T-cell (primary cell): ENCODE measurements at regions not wholly inside any gene's neighbourhood (a gene's known extent, or its start where the extent isn't known, plus 50 kb on each side); places are given as distances from the start of the nearest gene placed in this dataset.

Experiments
- ATAC-seq, 4 experiments: fragments of 200-7000 bp in 3 of 4; fragments of 150-1000 bp in 1 of 4; cut with Tn5 transposase; replicated peaks in 1 of 4; 1 replicate in 3 of 4; 2 replicates in 1 of 4; pipeline ENCODE4 v1.10.0; 2021; ENCODE audit warnings: moderate library complexity in 3 of 4, mild to moderate bottlenecking in 2 of 4, moderate number of reproducible peaks in 1 of 4
- CTCF ChIA-PET, 2 donors: fragments of 300-600 bp; sonication (Branson Sonifier 250); formaldehyde crosslinking; loops; one replicate each; lab custom pipeline; 2022; ENCODE audit warnings: antibody characterized with exemption in 2 of 2; lab: Charles Lee
- POLR2A ChIA-PET, 2 donors: fragments of 300-600 bp; sonication (Branson Sonifier 250); formaldehyde crosslinking; loops; one replicate each; lab custom pipeline; 2022; ENCODE audit warnings: antibody characterized with exemption in 2 of 2; lab: Charles Lee
- DNase-seq, 35 experiments: peaks; one replicate each; pipeline versions ENCODE4 v3.0.0 to v3.0.0-alpha.2; 2013 to 2023
- H3K27ac ChIP-seq: one replicate; pipeline ENCODE4 v1.5.1; 2013; ENCODE audit warnings: low read length
- H3K27me3 ChIP-seq, 2 experiments: replicated peaks in 1 of 2; 1 replicate in 1 of 2; 2 replicates in 1 of 2; pipeline versions ENCODE4 v1.6.1 to v1.7.0; 2013; ENCODE audit warnings: low read length in 1 of 2, mixed read lengths in 1 of 2; ENCODE audit not compliant: control insufficient read depth in 2 of 2, insufficient read depth in 2 of 2; ENCODE audit errors: extremely low read depth in 1 of 2
- H3K36me3 ChIP-seq, 2 donors: 1 replicate in 1 of 2; 2 replicates in 1 of 2; pipeline versions ENCODE4 v1.6.1 to v1.7.0; 2013; ENCODE audit warnings: low read length in 1 of 2; ENCODE audit not compliant: control insufficient read depth in 2 of 2, insufficient read depth in 1 of 2; ENCODE audit errors: extremely low read depth in 1 of 2
- H3K4me1 ChIP-seq, 2 experiments: 1 replicate in 1 of 2; 2 replicates in 1 of 2; pipeline versions ENCODE4 v1.6.1 to v1.7.0; 2013; ENCODE audit warnings: low read length in 2 of 2, mixed read lengths in 1 of 2; ENCODE audit not compliant: insufficient read depth in 2 of 2, control insufficient read depth in 1 of 2; ENCODE audit errors: extremely low read depth in 1 of 2
- H3K4me3 ChIP-seq, 2 donors: 1 replicate in 1 of 2; 2 replicates in 1 of 2; pipeline versions ENCODE4 v1.5.1 to v1.7.0; 2013; ENCODE audit warnings: mild to moderate bottlenecking in 2 of 2, low read length in 1 of 2, moderate library complexity in 1 of 2; ENCODE audit not compliant: control insufficient read depth in 1 of 2; ENCODE audit errors: extremely low read depth in 1 of 2
- H3K9me3 ChIP-seq: 2 replicates; pipeline ENCODE4 v1.7.0; 2013
- H3K27ac Mint-ChIP-seq, 2 donors: one replicate each; pipeline ENCODE4 v1.8.0; 2020 to 2021; ENCODE audit warnings: mild to moderate bottlenecking in 2 of 2, mixed read lengths in 2 of 2
- H3K27me3 Mint-ChIP-seq, 2 donors: one replicate each; pipeline ENCODE4 v1.8.0; 2021 to 2022; ENCODE audit warnings: mixed read lengths in 2 of 2
- H3K36me3 Mint-ChIP-seq: one replicate; pipeline ENCODE4 v1.8.0; 2021; ENCODE audit warnings: mixed read lengths
- H3K4me1 Mint-ChIP-seq, 3 donors: one replicate each; pipeline ENCODE4 v1.8.0; 2020 to 2022; ENCODE audit warnings: mixed read lengths in 3 of 3, mild to moderate bottlenecking in 1 of 3
- H3K4me3 Mint-ChIP-seq, 3 donors: one replicate each; pipeline ENCODE4 v1.8.0; 2020 to 2022; ENCODE audit warnings: mild to moderate bottlenecking in 3 of 3, mixed read lengths in 3 of 3, moderate library complexity in 3 of 3
- H3K9me3 Mint-ChIP-seq, 3 donors: one replicate each; pipeline ENCODE4 v1.8.0; 2020 to 2022; ENCODE audit warnings: mixed read lengths in 3 of 3
- WGBS: methylation state at CpG from one replicate; pipeline ENCODE4 v1.1.5; 2013; ENCODE audit warnings: missing lambda C conversion rate; ENCODE audit not compliant: insufficient coverage; 5-methylcytosine and 5-hydroxymethylcytosine counted together

DNA sequence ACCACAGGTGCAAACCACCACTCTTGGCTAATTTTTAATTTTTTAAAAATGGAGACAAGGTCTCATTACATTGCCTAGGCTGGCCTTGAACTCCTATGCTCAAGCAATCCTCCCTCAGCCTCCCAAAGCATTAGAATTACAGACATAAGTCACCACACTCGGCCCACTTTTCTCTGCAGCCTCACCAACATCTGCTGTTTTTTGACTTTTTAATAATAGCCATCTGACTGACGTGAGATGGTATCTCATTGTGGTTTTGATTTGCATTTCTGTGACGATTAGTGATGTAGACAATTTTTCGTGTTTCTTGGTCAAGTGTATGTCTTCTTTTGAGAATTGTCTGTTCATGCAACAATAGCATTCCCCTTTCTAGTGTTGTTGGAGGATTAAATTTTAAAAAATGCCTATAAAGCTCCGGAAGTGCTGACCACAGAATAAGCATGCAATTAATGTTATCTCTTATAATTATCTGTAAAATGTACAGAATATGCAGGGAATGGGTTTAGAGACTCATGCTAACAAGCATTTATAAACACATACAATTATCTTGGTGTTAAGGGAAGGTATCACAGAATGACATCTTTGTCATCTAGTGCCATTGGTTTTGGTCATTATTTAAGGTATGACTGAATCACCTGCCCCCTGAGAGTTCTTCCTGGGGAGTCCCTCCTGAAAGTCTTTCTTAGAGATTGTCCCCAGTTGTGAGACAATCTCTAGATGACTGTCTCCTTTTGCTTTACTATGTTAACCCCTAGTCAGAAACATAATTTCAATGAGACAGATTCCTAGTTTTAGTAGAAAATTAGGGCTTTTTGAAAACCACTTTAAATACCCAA lies 118.5 kb upstream of the SERTM1 start:
- Histone ChIP-seq H3K27me3 (no peaks in the 10 kb centered on the region), H3K4me1 (no peaks in the 10 kb centered on the region), H3K36me3 (no peaks in the 10 kb centered on the region), H3K9me3 (no peaks in the 10 kb centered on the region), H3K4me3 (no peak overlapping the region), H3K27ac (no peak overlapping the region)
- Mint-ChIP-seq H3K4me1 (peaks cover 0 to 2% (median 0%) of the 10 kb centered on the region in 3 donors), H3K27me3 (peaks cover 0 to 2% of the 10 kb centered on the region in 2 donors), H3K4me3 (no peak overlapping the region), H3K9me3 (peaks cover 0 to 3% (median 0%) of the 10 kb centered on the region in 3 donors), H3K27ac (no peak overlapping the region), H3K36me3 (no peaks in the 10 kb centered on the region)
- ATAC-seq (no peak), DNase-seq (no peak)
- ChIA-PET POLR2A (no interaction called here), CTCF (interaction anchor here in 1 of 2 donors (0.6 kb wide), 1 partner anchor 13 kb away, joined by 3 read pairs; no protein-coding TSS in a partner anchor)
- WGBS = no CpG with 5 or more reads among the region's 5 CpGs

DNA sequence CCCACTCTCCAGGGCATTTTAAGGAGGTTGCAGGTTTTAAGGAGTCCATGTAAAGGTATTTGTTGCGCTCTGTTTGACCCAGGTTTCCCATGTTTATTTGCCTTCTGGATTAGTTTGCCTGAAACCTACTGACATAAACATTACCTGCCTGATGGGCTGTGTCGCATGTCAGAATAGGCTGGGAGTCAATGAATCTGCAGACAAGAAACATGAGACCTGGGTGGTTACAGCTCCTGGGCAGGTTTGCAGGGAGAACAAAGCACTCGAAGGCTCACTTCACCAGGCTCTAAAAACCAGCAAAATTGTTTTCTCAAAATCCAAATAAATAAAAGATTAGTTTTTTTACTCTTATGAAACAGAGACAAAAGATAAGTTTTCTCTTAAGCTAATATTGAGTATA lies 114.4 kb upstream of the SERTM1 start:
- H3K27ac Mint-ChIP-seq = no peak overlapping the region
- no peaks in the 10 kb centered on the region for H3K36me3 Mint-ChIP-seq
- WGBS = 83% methylated on average over 1 of the region's 3 CpGs
- H3K9me3 Mint-ChIP-seq = peaks cover 0 to 3% (median 0%) of the 10 kb centered on the region in 3 donors
- Histone ChIP-seq H3K4me1 (no peaks in the 10 kb centered on the region), H3K27ac (no peak overlapping the region), H3K9me3 (no peaks in the 10 kb centered on the region), H3K27me3 (no peaks in the 10 kb centered on the region), H3K4me3 (no peak overlapping the region), H3K36me3 (no peaks in the 10 kb centered on the region)
- H3K4me1 Mint-ChIP-seq = no peaks in the 10 kb centered on the region
- no peak overlapping the region for H3K4me3 Mint-ChIP-seq
- no peaks in the 10 kb centered on the region for H3K27me3 Mint-ChIP-seq
- ATAC-seq (no peak), DNase-seq (no peak)
- ChIA-PET POLR2A (no interaction called here), CTCF (no interaction called here)

DNA sequence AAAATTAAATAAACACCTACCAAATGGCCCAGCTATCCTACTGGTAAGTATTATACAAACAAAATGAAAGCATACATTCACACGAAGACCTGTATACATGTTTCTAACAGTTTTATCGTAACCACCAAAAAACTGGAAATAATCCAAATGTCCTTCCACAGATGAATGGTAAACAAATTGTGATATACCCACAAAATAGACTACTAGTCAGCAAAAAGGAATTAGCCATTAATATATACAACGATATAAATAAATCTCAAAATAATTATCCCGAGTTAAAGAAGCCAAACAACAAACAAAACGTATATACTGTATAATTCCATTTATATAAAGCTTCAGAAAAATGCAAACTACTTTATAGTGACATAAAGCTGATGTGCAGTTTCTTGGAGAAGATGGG lies 106.3 kb upstream of the SERTM1 start:
- 100% methylated on average over 1 of the region's 5 CpGs for WGBS
- H3K4me3 ChIP-seq = no peak overlapping the region
- DNase-seq (no peak), ATAC-seq (no peak)
- ChIA-PET POLR2A (no interaction called here), CTCF (no interaction called here)
- H3K36me3 ChIP-seq = no peaks in the 10 kb centered on the region
- H3K36me3 Mint-ChIP-seq = no peaks in the 10 kb centered on the region
- no peak overlapping the region for H3K27ac Mint-ChIP-seq
- no peaks in the 10 kb centered on the region for H3K4me1 ChIP-seq
- H3K27me3 ChIP-seq = peaks cover 0 to 3% of the 10 kb centered on the region in 2 experiments
- no peak overlapping the region for H3K4me3 Mint-ChIP-seq
- H3K27me3 Mint-ChIP-seq = no peaks in the 10 kb centered on the region
- no peaks in the 10 kb centered on the region for H3K9me3 ChIP-seq
- H3K27ac ChIP-seq = no peak overlapping the region
- H3K4me1 Mint-ChIP-seq = no peaks in the 10 kb centered on the region
- no peaks in the 10 kb centered on the region for H3K9me3 Mint-ChIP-seq

DNA sequence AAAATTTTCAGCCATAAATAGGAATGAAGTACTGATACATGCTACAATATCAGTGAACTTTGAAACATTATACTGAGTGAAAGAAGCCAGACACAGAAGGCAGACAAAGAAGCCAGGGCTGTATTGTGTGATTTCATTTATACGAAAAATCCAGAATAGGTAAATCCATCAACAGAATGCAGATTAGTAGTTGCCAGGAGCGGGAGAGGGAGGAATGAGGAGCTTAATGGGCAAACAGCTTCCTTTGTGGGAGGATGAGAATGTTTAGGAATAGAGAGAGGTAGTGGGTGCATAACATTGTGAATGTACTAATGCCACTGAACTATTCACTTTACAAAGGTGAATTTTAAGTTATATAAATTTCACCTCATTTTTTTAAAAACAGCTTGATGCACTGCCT lies 103.3 kb upstream of the SERTM1 start:
- WGBS = no CpG with 5 or more reads among the region's 2 CpGs
- no peak overlapping the region for H3K27ac ChIP-seq
- Mint-ChIP-seq H3K36me3 (no peaks in the 10 kb centered on the region), H3K4me3 (no peak overlapping the region), H3K4me1 (no peaks in the 10 kb centered on the region), H3K27ac (no peak overlapping the region), H3K9me3 (no peaks in the 10 kb centered on the region), H3K27me3 (no peaks in the 10 kb centered on the region)
- DNase-seq = no peak
- no peak overlapping the region for H3K4me3 ChIP-seq
- H3K27me3 ChIP-seq = peaks cover 0 to 3% of the 10 kb centered on the region in 2 experiments
- POLR2A ChIA-PET = no interaction called here
- no peaks in the 10 kb centered on the region for H3K9me3 ChIP-seq
- CTCF ChIA-PET = interaction anchor here (0.6 kb wide), 3 partner anchors 20 to 1979 kb away, joined by 4 to 5 read pairs (median 4); no protein-coding TSS in a partner anchor
- H3K4me1 ChIP-seq = no peaks in the 10 kb centered on the region
- ATAC-seq = no peak
- no peaks in the 10 kb centered on the region for H3K36me3 ChIP-seq

GRCh38 chr13:36571444-36571843 lies 102.4 kb upstream of the SERTM1 start:
- no peak for ATAC-seq
- H3K4me3 Mint-ChIP-seq = no peak overlapping the region
- no peaks in the 10 kb centered on the region for H3K36me3 Mint-ChIP-seq

DNA sequence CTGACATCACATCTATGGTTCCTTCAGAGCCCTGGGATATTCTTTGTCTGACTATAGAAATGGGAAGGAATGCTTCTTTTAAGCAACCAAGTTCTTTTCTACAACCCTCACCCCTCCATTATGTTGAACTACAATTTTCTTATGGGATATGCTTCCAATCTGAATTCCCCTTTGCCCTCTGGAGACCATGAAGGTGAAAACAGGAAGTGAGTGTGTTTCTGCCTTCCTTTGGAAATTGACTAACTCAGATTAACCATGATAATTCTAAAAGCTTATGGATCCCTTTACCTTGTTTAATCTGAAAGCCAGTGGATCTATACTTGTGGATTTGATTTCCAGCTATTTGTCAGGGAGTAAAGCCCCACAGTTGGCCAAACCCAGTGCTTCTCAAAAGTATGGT lies 90.8 kb upstream of the SERTM1 start:
- ChIA-PET POLR2A (no interaction called here), CTCF (no interaction called here)
- Histone ChIP-seq H3K36me3 (no peaks in the 10 kb centered on the region), H3K27ac (no peak overlapping the region), H3K9me3 (no peaks in the 10 kb centered on the region), H3K4me3 (no peak overlapping the region), H3K4me1 (no peaks in the 10 kb centered on the region), H3K27me3 (no peaks in the 10 kb centered on the region)
- H3K36me3 Mint-ChIP-seq = no peaks in the 10 kb centered on the region
- no peak overlapping the region for H3K27ac Mint-ChIP-seq
- peaks cover 0 to 5% (median 0%) of the 10 kb centered on the region in 3 donors for H3K9me3 Mint-ChIP-seq
- H3K4me3 Mint-ChIP-seq = no peak overlapping the region
- no peak for DNase-seq
- peaks cover 3 to 4% of the 10 kb centered on the region in 2 donors for H3K27me3 Mint-ChIP-seq
- H3K4me1 Mint-ChIP-seq = no peaks in the 10 kb centered on the region
- no peak for ATAC-seq

More at GRCh38 chr13:36571444-36571843, 102.4 kb upstream of the SERTM1 start:
- no peaks in the 10 kb centered on the region for H3K4me1 ChIP-seq
- Mint-ChIP-seq H3K9me3 (no peaks in the 10 kb centered on the region), H3K4me1 (no peaks in the 10 kb centered on the region), H3K27me3 (no peaks in the 10 kb centered on the region), H3K27ac (no peak overlapping the region)
- peaks cover 0 to 3% of the 10 kb centered on the region in 2 experiments for H3K27me3 ChIP-seq
- ChIA-PET CTCF (interaction anchor here in 1 of 2 donors (0.6 kb wide), 1 partner anchor 1980 kb away, joined by 4 read pairs; no protein-coding TSS in a partner anchor), POLR2A (no interaction called here)
- no peak for DNase-seq
- no peak overlapping the region for H3K27ac ChIP-seq
- H3K9me3 ChIP-seq = no peaks in the 10 kb centered on the region
- H3K4me3 ChIP-seq = no peak overlapping the region
- H3K36me3 ChIP-seq = no peaks in the 10 kb centered on the region
- 88% methylated on average over 2 of the region's 2 CpGs for WGBS
